GM18519 (cell line): ENCODE measurements at regions not wholly inside any gene's neighbourhood (a gene's known extent, or its start where the extent isn't known, plus 50 kb on each side); places are given as distances from the start of the nearest gene placed in this dataset.

Experiments used
- ATAC-seq: cut with Tn5 transposase; IDR thresholded peaks from one replicate; pipeline ENCODE4 v1.9.1; 2021; ENCODE audit warnings: mild to moderate bottlenecking, moderate library complexity; ENCODE audit not compliant: unreplicated experiment, low FRiP score

DNA sequence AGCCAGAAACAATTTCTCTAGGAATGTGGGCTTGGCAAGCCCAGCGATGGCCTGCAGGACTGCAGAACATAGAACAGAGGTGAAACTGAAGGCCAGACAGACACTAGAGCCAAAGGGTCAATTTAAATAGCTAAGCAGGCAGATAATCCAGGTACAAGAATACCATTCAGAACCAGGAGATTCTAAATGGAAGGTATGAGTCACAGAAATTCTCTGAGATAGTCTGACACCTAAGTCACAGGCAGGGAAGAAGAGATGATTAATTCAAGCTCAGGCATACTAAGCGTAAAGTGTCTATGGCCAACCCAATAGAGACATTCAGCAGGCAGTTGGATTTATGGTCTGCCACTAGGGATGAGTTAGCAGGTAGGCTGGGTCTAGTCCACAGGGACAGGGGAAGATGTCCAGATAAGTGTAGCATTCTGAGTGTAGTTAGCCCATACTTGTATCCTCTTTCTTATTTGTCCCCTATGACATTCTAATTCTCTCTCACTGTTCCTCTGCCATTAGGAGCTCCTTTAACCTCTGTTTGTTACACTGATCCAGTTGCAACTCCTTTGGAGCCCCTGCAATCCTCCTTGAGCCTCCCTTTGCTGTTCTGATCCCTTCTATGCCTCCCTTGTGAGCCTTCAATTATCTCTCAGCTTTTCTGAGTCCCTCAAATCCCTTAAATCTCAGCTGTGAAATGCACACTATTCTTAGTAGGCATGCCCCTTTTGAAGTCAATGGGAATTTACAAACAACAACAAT lies 383.8 kb downstream of the LMO4 start:
- ATAC-seq, result no peak

DNA sequence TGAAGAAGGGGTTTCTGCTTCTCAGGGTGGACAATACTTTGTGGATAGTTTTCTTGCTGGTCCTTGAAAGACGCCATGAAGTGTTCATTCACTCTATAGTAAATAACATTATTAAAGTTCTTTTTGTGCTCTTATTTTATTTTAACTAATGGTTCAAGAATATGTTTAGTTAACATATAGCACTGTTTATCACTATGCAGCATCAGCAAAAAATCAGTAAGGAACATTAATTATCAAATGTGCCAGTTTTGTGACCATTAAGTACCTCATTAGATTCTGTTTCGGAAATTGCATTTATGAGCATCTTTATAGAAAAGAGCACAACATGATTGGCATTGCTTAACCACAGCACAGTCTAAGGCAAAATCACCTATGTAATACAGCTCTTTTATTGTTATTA lies 385.6 kb downstream of the LMO4 start:
- ATAC-seq, result no peak

DNA sequence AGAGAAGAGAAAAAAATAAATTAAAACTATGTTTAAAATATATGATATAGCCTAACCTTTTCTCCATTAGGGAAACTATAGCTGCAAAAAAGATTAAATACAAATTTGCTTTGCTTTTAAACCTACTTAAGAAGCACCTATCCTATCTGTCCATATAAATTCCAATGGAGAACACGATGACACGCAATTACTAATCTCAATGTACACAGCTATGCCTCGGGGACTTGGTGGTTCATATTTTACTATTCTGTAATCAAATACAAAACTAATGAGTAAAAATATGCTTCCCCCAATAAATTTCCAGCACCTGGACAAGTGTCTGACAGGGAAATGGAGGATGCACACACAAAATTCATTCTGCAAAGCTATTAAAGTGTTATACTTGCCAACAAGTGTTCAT lies 386.4 kb downstream of the LMO4 start:
- no peak for ATAC-seq

DNA sequence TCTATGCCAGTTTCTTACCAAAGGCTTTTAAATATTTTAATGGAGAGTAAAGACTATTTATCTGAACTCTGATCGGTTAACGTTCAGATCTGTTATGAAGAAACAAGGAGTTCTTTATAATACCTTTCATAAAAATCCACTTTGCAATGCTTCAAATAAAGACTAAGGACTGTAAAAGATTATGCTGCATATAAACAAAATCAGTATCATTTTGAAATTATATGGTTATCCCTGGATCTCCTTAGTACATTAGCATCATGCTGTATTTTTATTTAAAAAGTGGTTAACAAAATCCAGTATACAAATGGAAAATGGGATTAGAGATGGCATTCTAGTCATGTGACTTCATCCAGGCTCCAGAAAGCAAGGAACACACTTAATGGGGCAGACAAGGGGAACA lies 386.8 kb downstream of the LMO4 start:
- no peak for ATAC-seq

DNA sequence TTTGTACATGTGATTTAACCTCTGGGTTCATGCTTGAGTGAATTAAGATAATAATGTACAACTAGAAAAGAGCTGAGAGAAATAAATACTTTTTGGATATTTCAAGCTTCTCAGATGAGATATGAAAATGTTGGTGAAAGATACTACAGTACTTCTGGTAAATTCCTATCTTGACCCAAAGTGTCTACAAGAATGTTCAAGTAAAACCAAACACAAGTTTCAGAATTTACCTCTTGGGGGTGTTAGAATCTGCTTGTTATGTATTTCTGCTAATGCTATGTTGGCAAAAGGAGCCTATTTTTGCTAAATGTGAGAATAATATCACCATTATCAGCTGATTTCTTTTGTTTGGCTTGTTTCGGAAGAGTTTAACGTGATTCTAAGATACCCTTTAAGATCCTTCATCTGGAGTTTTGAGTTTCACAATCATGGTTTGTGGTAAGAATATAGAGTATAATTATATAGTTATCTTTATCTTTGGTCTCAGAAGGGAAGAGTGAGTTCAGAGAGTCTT lies 388.5 kb downstream of the LMO4 start:
- ATAC-seq, result no peak

DNA sequence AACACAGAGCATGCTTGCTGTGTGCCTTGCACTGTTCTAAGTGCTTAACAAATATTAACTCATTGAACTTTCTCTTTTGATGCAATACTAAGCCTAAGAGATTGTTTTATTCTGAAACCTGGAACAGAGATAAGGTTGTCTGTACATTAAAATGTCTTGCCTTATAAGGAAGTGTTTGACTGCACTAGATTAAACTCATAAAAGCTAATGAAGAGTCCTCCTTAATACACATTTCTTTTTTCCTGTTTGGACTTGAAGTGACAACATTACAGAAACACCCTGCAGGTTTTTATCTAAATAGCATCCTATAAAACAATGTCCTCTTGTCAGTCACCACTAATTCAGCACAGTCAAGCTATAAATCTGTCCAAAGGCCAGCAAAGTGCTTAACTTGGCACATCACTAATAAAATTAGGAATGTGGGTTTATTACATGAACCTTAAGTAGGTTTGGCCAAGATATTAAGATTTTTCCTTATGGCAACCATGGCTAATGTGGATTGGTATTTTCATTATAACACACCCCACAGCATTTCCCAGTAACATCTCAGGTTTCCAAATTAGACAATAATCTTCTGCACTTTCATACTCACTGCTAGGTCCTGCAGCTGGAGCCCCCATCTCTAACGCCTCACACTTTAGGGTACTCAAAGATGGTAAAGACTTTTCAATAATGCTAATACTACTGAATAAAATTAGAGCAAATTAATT lies 389.7 kb downstream of the LMO4 start:
- ATAC-seq, result no peak

DNA sequence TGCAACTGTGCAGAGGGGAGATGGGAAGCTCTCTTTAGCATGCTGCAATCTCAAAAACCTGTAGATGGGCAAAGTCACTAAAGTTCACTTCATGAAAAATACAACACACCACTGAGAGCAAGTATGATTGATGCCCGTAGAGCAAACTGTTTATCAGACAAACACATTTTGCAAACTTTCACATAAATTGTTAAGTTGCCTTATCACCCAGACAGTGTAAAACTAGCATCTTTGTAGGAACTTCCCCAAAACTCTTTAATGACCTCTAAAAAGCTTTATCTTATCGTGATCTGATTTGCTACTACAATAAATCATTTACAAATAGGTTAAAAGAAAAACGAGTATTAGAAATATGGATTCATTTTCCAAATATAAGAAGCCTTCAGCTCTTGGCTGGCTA lies 391.0 kb downstream of the LMO4 start:
- no peak for ATAC-seq

DNA sequence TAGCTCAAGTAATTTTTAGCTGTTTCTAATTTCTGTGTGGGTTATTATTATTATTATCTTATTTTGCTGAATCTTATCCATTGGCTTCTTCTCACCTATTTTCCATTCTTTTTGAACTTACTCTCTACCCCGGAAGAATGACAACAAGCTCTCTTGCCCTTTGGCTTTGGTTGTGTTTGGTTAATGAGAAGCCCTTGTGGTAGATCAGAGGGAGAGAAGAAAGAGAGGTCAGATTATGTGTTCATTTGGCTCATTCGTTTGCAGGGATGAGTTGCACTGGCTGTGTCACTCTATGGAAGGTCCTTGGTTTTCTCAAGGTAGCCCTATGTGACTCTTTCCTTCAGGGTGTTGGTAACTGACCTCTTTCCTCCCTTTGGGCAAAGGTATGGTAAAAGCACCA lies 391.9 kb downstream of the LMO4 start:
- no peak for ATAC-seq

DNA sequence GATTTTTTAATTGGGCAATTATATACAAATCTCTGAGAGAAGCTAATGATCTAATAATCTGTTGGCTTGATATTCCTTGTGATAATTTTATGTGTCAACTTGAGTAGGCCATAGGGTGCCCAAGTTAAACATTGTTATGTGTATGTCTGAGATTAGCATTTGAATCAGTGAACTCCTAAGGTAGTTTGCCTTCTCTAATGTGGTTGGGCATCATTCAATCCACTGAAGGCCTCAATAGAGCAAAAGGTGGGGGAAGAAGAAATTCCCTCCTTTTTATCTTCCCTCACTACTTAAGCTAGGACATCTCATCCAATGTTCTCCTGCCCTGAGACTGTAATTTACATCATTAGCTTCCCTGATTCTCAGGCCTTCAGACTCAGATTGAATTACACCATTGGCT lies 394.5 kb downstream of the LMO4 start:
- no peak for ATAC-seq

DNA sequence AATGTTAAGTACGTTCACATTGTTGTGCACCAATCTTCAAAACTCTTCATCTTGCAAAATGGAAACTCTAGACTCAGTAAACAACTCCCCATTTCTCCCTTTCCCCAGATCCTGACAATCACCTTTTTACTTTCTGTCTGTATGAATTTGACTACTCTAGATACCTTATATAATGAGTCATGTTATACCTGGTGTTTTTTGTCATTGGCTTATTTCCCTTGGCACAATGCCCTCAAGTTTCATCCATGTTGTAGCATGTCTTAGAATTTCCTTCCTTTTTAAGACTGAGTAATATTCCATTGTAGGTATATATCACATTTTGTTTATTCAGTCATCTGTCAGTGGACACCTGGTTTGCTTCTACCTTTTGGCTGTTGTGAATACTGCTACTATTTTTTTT lies 399.5 kb downstream of the LMO4 start:
- no peak for ATAC-seq

DNA sequence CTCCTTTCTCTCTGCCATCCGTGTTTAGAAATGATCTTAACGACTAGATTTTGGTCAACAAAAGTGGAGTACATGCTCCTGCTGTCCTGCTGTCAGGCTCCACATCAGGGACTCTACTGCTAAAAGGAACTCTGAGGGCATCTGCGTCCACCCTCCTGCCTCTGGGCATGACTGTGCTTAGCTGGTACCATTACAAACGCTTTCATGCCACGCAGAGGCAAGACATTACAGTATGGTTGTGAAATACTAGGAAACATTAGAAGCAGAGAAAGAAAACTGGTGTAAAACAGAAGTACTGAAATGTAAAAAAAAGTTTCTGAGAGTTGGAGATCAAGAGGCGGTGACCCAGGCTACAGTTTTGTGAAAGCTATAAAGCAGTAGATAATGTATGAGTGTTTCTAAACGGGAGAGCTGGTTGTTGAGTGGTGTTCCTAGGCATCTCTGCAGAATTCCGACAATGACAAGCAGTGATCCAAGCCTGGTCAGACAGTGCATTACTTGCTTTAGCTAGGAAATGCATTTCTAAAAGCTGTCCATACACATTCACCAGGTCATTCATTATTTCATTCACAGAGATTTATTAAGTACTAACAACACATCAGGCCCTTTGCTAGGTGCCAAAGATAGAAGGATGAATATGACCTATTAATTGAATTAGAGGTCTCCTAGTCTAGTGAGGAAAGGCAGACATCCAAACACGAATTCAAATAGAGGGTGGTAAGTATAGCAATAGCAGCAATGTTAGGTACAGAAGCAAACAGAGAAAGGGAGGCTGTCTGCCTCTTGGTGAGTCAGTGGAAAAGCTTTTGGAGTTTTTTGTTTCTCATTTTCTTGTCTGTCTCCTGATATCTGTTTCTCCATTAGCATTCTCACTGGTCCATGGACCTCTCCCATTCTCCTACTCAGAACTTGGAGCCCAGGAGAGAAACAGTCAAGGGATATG lies 401.9 kb downstream of the LMO4 start:
- ATAC-seq, result no peak

DNA sequence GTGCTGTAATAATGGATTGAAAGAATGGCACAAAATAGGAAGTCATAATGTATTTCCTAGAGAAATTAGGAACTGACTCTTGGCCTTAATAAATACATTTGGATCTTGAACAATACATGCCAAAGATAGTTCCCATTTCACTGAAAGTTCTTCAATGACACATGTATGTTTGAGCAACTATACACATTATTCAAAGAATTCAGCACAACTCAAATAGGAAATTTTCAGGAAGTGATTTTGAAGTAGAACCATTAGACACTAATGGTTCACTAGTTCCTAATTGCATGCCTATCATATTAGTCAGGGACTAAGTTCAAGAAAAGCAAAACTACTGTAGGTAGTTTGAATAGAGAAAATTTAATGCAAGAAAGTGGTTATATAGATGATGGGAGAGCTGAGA lies 404.7 kb downstream of the LMO4 start:
- no peak for ATAC-seq

DNA sequence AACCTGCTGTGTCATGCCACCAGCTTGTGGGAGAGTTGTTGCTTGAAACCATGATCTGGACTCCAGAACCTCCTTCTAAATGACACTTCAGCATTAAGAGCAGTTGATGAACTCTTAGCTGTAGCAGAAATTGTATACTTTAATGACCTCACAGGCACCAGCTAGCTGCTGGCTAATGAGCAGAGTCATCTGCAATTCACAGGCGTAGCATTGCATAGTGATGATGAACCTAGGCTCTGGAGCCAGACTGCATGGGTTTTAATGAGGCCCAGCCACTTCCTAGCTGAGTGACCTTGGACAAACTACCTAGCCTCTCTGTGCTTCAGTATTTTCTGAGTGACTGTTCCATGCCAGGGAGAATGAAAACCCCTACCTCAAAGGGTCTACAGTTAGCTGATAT lies 407.1 kb downstream of the LMO4 start:
- ATAC-seq, result no peak

DNA sequence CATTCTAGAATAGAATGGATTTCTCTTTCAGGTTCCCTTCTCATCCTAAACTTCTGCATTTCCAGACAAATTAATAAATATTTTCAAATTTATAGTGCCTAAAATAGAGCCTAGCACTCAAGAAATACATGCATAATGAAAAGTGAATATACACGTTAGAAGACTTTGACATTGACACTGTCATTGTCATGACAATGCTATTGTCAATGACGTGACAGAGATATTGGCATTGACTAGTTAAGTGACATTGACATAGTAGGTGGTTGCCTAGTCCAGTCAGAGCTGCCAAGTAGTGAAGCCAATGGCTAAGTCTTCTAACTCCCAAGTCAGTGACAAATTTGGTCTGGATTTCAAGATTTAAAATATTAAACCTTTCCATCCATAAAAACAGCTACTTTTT lies 410.5 kb downstream of the LMO4 start:
- no peak for ATAC-seq

DNA sequence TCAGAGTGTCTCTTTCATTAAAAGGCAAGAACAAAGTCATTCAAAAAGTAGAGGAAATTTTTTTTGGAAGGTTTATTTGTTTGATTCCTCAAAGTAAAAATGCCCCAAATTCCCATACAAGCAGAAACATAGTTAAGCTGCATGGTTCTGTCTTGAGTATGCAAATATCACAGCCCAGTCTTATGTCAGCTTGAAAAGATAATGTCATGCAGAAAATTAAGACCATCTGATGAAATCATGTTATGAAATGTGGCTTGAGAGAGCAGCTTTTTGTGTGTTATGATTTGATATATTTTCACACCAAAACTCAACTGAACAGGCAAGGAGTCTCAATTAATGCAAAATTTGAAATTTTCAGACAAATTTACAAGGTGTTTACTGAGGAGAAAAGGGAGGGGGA lies 411.0 kb downstream of the LMO4 start:
- no peak for ATAC-seq

DNA sequence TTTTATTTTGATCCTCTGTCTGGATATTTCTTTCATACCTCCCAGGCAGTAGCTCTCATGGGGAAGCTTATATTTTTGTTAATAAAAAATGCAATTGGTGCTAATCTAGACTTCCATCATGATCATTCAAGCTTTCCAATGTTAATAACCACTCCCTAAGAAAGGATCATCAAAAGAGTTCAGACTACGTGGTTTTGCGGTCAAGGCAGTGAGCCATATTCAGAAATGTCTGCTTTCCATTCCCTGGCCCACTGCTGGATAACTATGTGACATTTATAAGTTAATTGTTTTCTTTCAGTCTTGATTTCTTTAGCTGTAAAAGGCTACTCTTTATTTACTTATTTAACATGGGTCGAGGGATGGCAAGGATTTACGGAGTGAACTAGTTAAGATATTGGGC lies 414.6 kb downstream of the LMO4 start:
- ATAC-seq, result no peak

DNA sequence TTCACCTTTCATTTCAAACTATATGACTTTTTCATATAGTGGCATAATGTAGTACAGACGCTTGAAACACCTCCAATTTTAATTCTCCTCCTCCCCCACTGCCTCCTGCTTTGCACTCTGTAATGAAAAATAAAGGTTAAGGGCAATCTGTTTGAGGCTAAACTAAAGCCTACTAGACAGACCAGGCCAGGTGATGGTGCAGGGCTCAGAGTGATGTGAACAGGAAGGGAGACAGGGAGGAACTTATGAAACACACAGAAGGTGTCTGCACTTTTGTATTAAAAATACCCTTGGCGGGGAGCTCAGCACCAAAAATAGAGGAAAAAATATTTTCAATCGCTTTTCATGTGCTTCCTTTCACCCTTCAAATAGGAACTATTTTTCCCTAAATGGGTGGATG lies 415.4 kb downstream of the LMO4 start:
- ATAC-seq, result no peak

DNA sequence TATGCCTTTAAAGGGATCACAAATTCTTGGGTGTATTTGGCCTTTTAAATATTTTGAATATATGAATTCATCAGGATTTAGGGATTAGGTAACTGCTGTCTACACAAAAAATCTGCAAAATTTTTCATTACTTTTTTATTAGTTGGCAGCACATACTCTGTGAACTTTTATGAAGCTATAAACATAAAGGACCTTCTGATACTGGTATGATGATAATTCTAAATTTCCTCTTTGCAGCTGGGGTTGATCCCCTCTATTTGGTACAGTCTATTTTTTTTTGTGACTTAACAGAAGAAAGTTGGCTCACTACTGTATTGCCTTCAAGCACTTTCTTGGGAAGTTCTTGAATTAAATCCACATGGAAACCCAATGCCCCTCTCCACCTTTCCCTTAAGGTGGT lies 416.1 kb downstream of the LMO4 start:
- no peak for ATAC-seq

DNA sequence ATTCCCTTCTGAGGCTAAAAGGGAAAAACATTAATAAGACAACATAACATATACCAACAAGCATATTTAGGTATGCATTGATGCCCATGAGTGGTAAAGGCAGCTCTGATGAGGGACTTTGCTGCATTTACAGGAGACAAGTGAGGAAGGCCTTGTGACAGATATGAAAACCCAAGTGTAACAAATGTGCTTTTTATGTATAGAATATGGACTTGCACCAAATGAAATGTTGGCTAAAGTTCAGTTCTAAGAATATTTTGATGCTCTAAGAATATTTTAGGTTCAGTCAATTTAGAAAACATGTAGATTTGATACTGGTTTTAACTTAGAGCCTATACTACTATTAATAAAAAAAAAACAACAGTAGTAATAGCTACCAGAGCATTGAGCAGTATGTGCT lies 424.7 kb downstream of the LMO4 start:
- no peak for ATAC-seq

DNA sequence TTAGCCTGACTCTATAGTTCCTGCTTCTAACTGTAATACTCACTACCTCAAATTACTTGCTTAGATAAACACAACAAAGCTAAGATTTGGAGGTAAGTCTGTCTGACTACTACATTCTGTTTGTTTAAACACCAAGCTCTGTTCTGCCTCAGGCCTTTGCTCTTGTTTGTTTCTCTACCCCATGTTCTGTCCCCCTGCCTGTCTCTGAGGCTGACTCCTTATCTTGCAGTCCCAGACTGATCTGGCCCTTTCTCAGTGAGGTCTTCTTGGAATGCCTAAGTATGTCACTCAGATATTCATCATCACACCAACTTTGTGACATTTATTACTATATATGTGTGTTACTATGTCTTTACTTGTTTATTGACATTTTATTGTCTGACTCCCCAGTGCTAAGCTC lies 425.5 kb downstream of the LMO4 start:
- no peak for ATAC-seq

DNA sequence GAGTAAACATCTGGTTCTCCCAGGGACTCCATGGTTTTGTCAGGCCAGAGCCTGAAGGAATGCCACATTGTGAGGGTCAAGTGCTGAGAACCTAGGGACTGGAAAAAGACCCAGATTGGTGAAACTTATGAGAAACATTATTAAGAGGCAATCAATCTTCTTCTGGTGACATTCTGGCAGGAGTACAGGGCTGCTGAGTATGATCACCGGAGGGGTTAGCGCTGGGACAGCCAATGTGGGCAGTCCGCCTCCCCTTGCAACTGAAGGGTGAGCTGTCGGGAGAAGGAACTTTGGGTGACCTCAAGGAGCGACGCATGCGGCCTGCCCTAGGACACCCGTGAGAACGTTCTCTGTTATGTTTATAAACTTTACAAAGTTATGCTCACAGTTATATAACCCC lies 429.0 kb downstream of the LMO4 start:
- ATAC-seq, result no peak
